ENCODE measurements at regions not wholly inside any gene's neighbourhood (a gene's known extent, or its start where the extent isn't known, plus 50 kb on each side); places are given as distances from the start of the nearest gene placed in this dataset.

GRCh38 chr9:95613670-95614069 lies 96.9 kb upstream of the PTCH1 start:
- H3K27ac ChIP-seq (ENCODE audit: low read length): no peak overlapping the region
- no peak overlapping the region for H3K4me3 ChIP-seq (ENCODE audit: low read depth in 1 of 2, low read length in 2 of 2)
- H3K36me3 ChIP-seq (ENCODE audit: control insufficient read depth in 1 of 2, insufficient read depth in 2 of 2, low read length in 2 of 2): no peaks in the 10 kb centered on the region
- H3K4me1 ChIP-seq (ENCODE audit: control insufficient read depth in 1 of 2, insufficient read depth in 2 of 2, low read length in 2 of 2): no peaks in the 10 kb centered on the region
- no peaks in the 10 kb centered on the region for H3K27me3 ChIP-seq (ENCODE audit: low read depth, low read length)
- no peaks in the 10 kb centered on the region for H3K9me3 ChIP-seq (ENCODE audit: control insufficient read depth in 1 of 2, low read length in 2 of 2)

DNA sequence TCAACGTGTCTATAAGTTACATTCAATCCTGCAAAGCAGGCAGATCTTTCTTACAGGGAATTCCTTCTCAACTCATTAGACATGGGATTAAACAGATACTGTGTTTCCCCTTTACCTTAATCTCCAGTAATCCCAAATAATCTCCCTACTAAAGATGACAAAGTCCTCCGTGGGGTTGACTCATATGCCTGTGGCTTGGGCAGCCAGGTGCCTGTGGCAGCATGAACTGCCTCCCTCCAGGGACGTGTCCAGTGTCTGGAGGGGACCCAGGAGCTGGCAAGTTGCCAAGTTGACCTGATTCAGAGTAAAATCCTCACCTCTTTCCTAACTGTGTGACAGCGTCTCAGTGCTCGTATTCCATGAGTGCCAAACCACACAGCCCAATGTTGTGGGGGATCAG lies 94.6 kb upstream of the PTCH1 start:
- Histone ChIP-seq H3K27me3 (ENCODE audit: low read depth, low read length) (no peaks in the 10 kb centered on the region), H3K4me3 (ENCODE audit: low read depth in 1 of 2, low read length in 2 of 2) (no peak overlapping the region), H3K36me3 (ENCODE audit: control insufficient read depth in 1 of 2, insufficient read depth in 2 of 2, low read length in 2 of 2) (no peaks in the 10 kb centered on the region), H3K9me3 (ENCODE audit: control insufficient read depth in 1 of 2, low read length in 2 of 2) (no peaks in the 10 kb centered on the region), H3K27ac (ENCODE audit: low read length) (no peak overlapping the region), H3K4me1 (ENCODE audit: control insufficient read depth in 1 of 2, insufficient read depth in 2 of 2, low read length in 2 of 2) (no peaks in the 10 kb centered on the region)

- H3K27ac ChIP-seq (ENCODE audit: low read length): no peak overlapping the region
- no peak overlapping the region for H3K4me3 ChIP-seq (ENCODE audit: low read depth in 1 of 2, low read length in 2 of 2)
- H3K4me1 ChIP-seq (ENCODE audit: control insufficient read depth in 1 of 2, insufficient read depth in 2 of 2, low read length in 2 of 2): no peaks in the 10 kb centered on the region
- H3K36me3 ChIP-seq (ENCODE audit: control insufficient read depth in 1 of 2, insufficient read depth in 2 of 2, low read length in 2 of 2): no peaks in the 10 kb centered on the region
- H3K9me3 ChIP-seq (ENCODE audit: control insufficient read depth in 1 of 2, low read length in 2 of 2): no peaks in the 10 kb centered on the region
- H3K27me3 ChIP-seq (ENCODE audit: low read depth, low read length): no peaks in the 10 kb centered on the region
Measured at GRCh38 chr9:95610006-95610785, 93.4 kb upstream of the PTCH1 start.

- no peak overlapping the region for H3K27ac ChIP-seq (ENCODE audit: low read length)
- H3K4me1 ChIP-seq (ENCODE audit: control insufficient read depth in 1 of 2, insufficient read depth in 2 of 2, low read length in 2 of 2): no peaks in the 10 kb centered on the region
- H3K4me3 ChIP-seq (ENCODE audit: low read depth in 1 of 2, low read length in 2 of 2): no peak overlapping the region
- H3K36me3 ChIP-seq (ENCODE audit: control insufficient read depth in 1 of 2, insufficient read depth in 2 of 2, low read length in 2 of 2): no peaks in the 10 kb centered on the region
- no peaks in the 10 kb centered on the region for H3K27me3 ChIP-seq (ENCODE audit: low read depth, low read length)
- H3K9me3 ChIP-seq (ENCODE audit: control insufficient read depth in 1 of 2, low read length in 2 of 2): no peaks in the 10 kb centered on the region
Measured at GRCh38 chr9:95609426-95609825, 92.7 kb upstream of the PTCH1 start.

DNA sequence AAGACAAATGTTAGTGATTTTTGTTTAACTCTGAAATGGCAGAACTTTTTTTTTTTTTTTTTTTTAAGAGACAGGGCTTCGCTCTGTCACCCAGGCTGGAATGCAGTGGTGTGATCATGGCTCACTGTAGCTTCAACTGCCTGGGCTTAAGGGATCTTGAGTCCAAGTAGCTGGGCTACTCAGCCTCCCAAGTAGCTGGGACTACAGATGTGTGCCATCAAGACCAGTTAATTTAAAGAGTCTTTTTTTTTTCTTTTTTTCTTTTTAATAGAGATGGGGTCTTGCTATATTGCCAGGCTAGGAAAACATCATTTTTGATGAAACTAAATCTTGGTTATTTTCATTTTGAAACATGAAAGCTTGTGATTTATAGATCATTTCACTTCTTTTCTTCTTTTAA lies 91.6 kb upstream of the PTCH1 start:
- Histone ChIP-seq H3K9me3 (ENCODE audit: control insufficient read depth in 1 of 2, low read length in 2 of 2) (no peaks in the 10 kb centered on the region), H3K36me3 (ENCODE audit: control insufficient read depth in 1 of 2, insufficient read depth in 2 of 2, low read length in 2 of 2) (no peaks in the 10 kb centered on the region), H3K4me1 (ENCODE audit: control insufficient read depth in 1 of 2, insufficient read depth in 2 of 2, low read length in 2 of 2) (no peaks in the 10 kb centered on the region), H3K4me3 (ENCODE audit: low read depth in 1 of 2, low read length in 2 of 2) (no peak overlapping the region), H3K27ac (ENCODE audit: low read length) (no peak overlapping the region), H3K27me3 (ENCODE audit: low read depth, low read length) (no peaks in the 10 kb centered on the region)

DNA sequence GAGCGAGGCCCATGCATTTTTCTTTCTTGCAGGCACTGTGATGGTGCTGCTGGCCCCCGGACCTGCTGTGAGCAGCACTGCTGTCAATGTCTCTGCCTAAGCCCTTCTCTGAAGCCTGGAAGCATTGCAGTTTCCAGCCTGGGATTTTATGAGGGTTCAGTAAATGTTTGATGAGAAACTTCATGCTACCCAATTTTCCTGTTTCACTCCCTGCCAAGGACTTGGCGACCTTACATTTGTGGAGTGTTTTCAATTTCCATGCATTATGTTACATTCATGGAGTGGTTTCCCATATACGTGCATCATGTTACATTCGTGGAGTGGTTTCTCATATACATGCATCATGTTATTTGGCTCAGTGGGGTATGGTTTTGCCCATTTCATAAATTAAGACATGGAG lies 90.7 kb upstream of the PTCH1 start:
- H3K9me3 ChIP-seq (ENCODE audit: control insufficient read depth in 1 of 2, low read length in 2 of 2): no peaks in the 10 kb centered on the region
- no peaks in the 10 kb centered on the region for H3K4me1 ChIP-seq (ENCODE audit: control insufficient read depth in 1 of 2, insufficient read depth in 2 of 2, low read length in 2 of 2)
- no peaks in the 10 kb centered on the region for H3K27me3 ChIP-seq (ENCODE audit: low read depth, low read length)
- no peaks in the 10 kb centered on the region for H3K36me3 ChIP-seq (ENCODE audit: control insufficient read depth in 1 of 2, insufficient read depth in 2 of 2, low read length in 2 of 2)
- no peak overlapping the region for H3K27ac ChIP-seq (ENCODE audit: low read length)
- H3K4me3 ChIP-seq (ENCODE audit: low read depth in 1 of 2, low read length in 2 of 2): no peak overlapping the region

DNA sequence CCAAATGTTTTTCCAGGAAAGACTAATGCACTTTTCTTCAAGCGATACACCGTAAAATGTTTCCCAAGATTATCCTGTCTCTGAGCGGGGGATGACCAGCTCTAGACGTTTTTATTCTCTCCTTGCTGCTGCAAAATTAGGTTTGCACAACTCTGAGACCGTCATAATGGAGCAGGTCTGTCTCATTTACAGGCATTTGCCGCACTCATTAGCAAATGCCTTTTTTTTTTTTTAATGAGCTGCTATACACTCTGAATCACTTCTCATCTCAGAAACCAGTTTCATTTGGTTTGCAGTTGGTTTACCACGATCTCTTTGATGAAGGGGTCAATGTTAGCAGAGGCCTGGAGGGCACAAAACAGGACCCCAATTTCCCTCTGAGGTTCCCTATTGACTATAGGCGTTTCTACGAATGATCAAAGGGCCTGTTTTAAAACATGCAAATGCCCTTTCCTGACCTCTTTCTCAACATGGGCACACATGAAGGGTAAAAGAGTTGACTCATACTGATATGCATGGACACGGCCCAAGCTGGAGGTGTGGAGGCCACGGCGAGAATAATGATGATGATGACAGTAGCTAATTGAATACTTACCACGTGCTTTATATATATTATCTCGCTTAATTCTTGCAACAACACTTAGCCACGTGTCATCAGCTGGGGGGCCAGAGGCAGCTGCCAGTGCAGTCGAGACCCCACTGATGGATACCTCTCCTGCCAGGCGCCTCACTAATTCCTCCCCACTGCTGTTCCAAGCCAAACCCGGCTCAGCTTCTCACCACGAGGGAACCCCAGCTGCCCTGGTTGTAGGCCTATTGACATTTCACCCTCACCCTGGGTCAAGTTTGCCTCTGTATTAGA lies 89.9 kb upstream of the PTCH1 start:
- Histone ChIP-seq H3K4me1 (ENCODE audit: control insufficient read depth in 1 of 2, insufficient read depth in 2 of 2, low read length in 2 of 2) (no peaks in the 10 kb centered on the region), H3K27me3 (ENCODE audit: low read depth, low read length) (no peaks in the 10 kb centered on the region), H3K9me3 (ENCODE audit: control insufficient read depth in 1 of 2, low read length in 2 of 2) (no peaks in the 10 kb centered on the region), H3K27ac (ENCODE audit: low read length) (no peak overlapping the region), H3K36me3 (ENCODE audit: control insufficient read depth in 1 of 2, insufficient read depth in 2 of 2, low read length in 2 of 2) (no peaks in the 10 kb centered on the region), H3K4me3 (ENCODE audit: low read depth in 1 of 2, low read length in 2 of 2) (no peak overlapping the region)

DNA sequence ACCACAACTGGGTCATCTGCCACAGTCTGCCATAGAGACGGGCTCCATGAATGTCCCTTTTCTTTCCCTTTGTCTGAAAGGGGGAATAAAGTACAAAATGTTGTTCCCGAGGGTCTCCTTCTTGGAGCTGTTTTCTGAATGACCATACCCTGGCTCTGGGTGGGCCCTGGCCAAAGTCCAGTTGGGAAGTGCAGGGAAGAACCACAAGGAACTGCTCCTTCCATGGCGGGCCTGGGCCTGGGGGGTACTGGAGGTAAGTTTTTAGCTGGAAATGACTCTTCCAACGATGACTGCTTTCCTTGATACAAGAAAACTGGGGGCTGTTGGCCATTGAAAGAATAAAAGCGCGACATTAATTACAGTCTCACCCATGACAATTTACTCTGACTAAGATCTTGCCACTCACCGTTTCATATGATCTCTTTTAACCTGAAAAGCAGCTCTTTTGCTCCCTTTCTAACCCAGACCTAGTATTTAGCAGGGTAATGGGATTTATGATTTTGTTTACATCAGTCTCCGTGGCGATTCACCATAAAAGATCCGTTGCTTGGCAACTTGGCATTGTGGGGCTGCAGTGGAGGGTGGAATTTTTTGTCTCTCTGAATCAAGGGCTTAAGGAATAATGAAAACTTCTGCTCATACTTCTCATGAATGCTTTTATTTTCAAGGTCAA lies 89.2 kb upstream of the PTCH1 start:
- Histone ChIP-seq H3K27ac (ENCODE audit: low read length) (no peak overlapping the region), H3K9me3 (ENCODE audit: control insufficient read depth in 1 of 2, low read length in 2 of 2) (no peaks in the 10 kb centered on the region), H3K4me1 (ENCODE audit: control insufficient read depth in 1 of 2, insufficient read depth in 2 of 2, low read length in 2 of 2) (no peaks in the 10 kb centered on the region), H3K4me3 (ENCODE audit: low read depth in 1 of 2, low read length in 2 of 2) (no peak overlapping the region), H3K36me3 (ENCODE audit: control insufficient read depth in 1 of 2, insufficient read depth in 2 of 2, low read length in 2 of 2) (no peaks in the 10 kb centered on the region), H3K27me3 (ENCODE audit: low read depth, low read length) (no peaks in the 10 kb centered on the region)

DNA sequence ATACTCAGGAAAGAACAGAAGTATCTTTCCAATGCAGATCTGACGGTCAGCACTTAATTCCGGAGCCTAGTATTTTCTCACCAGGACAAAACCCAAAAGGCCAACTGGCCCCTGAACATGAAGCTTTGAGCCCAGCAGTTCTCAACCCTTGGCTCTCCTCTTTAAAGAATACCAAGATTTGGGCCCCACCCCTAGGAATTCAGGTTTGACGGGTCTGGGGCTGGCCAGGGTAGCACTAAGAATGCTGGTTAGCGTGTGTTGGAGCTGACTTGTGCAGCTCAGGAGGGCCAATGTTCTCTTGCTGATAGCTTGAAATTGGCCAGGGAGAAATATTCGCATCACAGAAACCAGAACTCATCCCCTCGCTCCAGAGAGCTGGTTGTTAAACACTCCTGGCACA lies 88.3 kb upstream of the PTCH1 start:
- H3K27me3 ChIP-seq (ENCODE audit: low read depth, low read length): no peaks in the 10 kb centered on the region
- H3K9me3 ChIP-seq (ENCODE audit: control insufficient read depth in 1 of 2, low read length in 2 of 2): no peaks in the 10 kb centered on the region
- no peak overlapping the region for H3K27ac ChIP-seq (ENCODE audit: low read length)
- no peaks in the 10 kb centered on the region for H3K36me3 ChIP-seq (ENCODE audit: control insufficient read depth in 1 of 2, insufficient read depth in 2 of 2, low read length in 2 of 2)
- H3K4me1 ChIP-seq (ENCODE audit: control insufficient read depth in 1 of 2, insufficient read depth in 2 of 2, low read length in 2 of 2): no peaks in the 10 kb centered on the region
- no peak overlapping the region for H3K4me3 ChIP-seq (ENCODE audit: low read depth in 1 of 2, low read length in 2 of 2)

- Histone ChIP-seq H3K36me3 (ENCODE audit: control insufficient read depth in 1 of 2, insufficient read depth in 2 of 2, low read length in 2 of 2) (no peaks in the 10 kb centered on the region), H3K9me3 (ENCODE audit: control insufficient read depth in 1 of 2, low read length in 2 of 2) (no peaks in the 10 kb centered on the region), H3K27me3 (ENCODE audit: low read depth, low read length) (no peaks in the 10 kb centered on the region), H3K4me3 (ENCODE audit: low read depth in 1 of 2, low read length in 2 of 2) (no peak overlapping the region), H3K4me1 (ENCODE audit: control insufficient read depth in 1 of 2, insufficient read depth in 2 of 2, low read length in 2 of 2) (no peaks in the 10 kb centered on the region), H3K27ac (ENCODE audit: low read length) (no peak overlapping the region)
Measured at GRCh38 chr9:95598236-95598635, 81.5 kb upstream of the PTCH1 start.

DNA sequence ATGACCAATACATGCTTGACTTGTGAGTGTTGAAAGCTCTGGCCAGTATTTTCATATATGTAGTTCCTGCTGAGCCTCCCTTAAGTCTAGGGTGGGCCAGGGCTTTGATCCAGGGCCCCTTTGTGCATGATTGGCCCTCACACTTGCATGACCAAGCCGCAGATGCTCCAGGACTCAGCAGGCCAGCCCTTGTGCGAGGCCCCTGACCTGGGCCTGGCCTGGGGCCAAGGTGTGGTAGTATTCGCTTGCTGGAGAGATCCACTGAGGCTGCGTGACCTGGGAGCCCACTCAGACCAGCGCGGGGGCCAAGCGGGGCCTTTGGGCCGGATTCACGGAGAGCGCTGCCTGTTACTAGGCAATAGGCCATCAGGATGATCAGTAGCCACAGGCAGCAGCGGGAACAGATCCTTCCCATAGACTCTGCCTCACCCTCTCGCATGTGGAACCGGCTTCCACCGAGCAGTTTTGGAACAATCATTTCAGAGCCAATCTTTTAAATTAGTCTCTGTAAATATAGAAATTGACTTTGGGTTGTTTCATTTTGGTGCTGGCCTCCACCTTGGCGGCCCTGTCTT lies 79.0 kb upstream of the PTCH1 start:
- H3K27ac ChIP-seq (ENCODE audit: low read length): no peak overlapping the region
- H3K9me3 ChIP-seq (ENCODE audit: control insufficient read depth in 1 of 2, low read length in 2 of 2): no peaks in the 10 kb centered on the region
- H3K4me1 ChIP-seq (ENCODE audit: control insufficient read depth in 1 of 2, insufficient read depth in 2 of 2, low read length in 2 of 2): no peaks in the 10 kb centered on the region
- H3K36me3 ChIP-seq (ENCODE audit: control insufficient read depth in 1 of 2, insufficient read depth in 2 of 2, low read length in 2 of 2): no peaks in the 10 kb centered on the region
- no peak overlapping the region for H3K4me3 ChIP-seq (ENCODE audit: low read depth in 1 of 2, low read length in 2 of 2)
- no peaks in the 10 kb centered on the region for H3K27me3 ChIP-seq (ENCODE audit: low read depth, low read length)
